ENCODE measurements at regions not wholly inside any gene's neighbourhood (a gene's known extent, or its start where the extent isn't known, plus 50 kb on each side); places are given as distances from the start of the nearest gene placed in this dataset.

DNA sequence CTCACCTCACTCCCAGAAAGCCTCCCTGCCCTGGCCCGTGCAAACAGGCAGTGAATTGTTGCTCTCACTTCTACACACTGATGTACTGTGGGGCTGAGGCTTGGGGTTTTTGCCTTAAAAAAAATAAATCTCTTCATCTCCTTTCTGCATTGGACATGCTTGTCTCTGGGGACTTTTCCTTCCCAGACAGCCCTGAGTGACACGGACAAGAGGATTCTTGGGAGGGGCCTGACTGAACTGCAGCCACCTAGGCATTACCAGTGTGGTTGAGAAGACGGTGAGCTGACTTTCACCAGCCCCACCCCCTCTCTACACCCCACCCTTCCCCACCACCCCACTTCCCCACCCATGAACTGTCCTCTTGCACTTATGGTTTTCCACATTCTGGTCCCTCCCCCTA lies 51.6 kb upstream of the PARP11 start:
- WGBS (ENCODE audit: insufficient coverage, insufficient read length) = no CpG with 5 or more reads among the region's 3 CpGs
- no peak for DNase-seq (ENCODE audit: low read depth, low spot score)
- Histone ChIP-seq H3K27me3 (ENCODE audit: control insufficient read depth, insufficient read depth, low read length) (no peaks in the 10 kb centered on the region), H3K36me3 (ENCODE audit: control insufficient read depth, insufficient read depth, low read length) (no peaks in the 10 kb centered on the region), H3K9me3 (ENCODE audit: control insufficient read depth, insufficient read depth, low read length) (no peaks in the 10 kb centered on the region), H3K4me1 (ENCODE audit: control insufficient read depth, insufficient read depth, low read length) (no peaks in the 10 kb centered on the region), H3K27ac (ENCODE audit: low read length) (no peak overlapping the region), H3K4me3 (ENCODE audit: low read length) (no peak overlapping the region)

DNA sequence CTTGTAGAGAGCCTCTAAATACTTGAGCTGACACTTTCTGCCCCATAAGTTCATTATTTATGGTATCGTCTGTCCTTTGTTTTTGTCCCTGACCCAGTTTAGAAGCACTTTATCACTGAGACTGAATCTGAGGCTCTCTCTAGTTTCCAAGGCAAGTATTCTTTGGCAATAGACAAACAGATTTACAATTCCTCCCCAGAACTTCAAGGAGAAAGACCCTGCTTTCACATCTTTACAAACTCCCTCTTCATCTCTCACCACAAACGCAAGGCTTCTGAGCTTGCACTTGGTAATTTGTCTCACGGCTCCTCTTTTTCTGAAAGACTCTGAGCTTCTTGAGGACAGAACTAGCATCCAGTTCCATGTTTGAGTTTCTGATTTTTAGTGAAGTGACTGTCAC lies 49.8 kb upstream of the PARP11 start:
- WGBS (ENCODE audit: insufficient coverage, insufficient read length) = no CpG with 5 or more reads among the region's 3 CpGs
- H3K36me3 ChIP-seq (ENCODE audit: control insufficient read depth, insufficient read depth, low read length) = no peaks in the 10 kb centered on the region
- H3K27ac ChIP-seq (ENCODE audit: low read length) = no peak overlapping the region
- H3K27me3 ChIP-seq (ENCODE audit: control insufficient read depth, insufficient read depth, low read length) = no peaks in the 10 kb centered on the region
- H3K4me1 ChIP-seq (ENCODE audit: control insufficient read depth, insufficient read depth, low read length) = no peaks in the 10 kb centered on the region
- H3K9me3 ChIP-seq (ENCODE audit: control insufficient read depth, insufficient read depth, low read length) = no peaks in the 10 kb centered on the region
- no peak for DNase-seq (ENCODE audit: low read depth, low spot score)
- no peak overlapping the region for H3K4me3 ChIP-seq (ENCODE audit: low read length)

Measured in iPS DF 6.9 (cell line).